H7 (cell line): ENCODE measurements at regions not wholly inside any gene's neighbourhood (a gene's known extent, or its start where the extent isn't known, plus 50 kb on each side); places are given as distances from the start of the nearest gene placed in this dataset.

ENCODE experiments used
- DNase-seq: peaks from one replicate; pipeline ENCODE4 v3.0.0; 2012
- H3K27me3 ChIP-seq: 2 replicates; pipeline ENCODE4 v1.6.0; 2011; ENCODE audit warnings: mild to moderate bottlenecking, low read length; ENCODE audit not compliant: control insufficient read depth, insufficient read depth
- H3K36me3 ChIP-seq: replicated peaks from 2 replicates; pipeline ENCODE4 v1.5.1; 2011; ENCODE audit warnings: low read length; ENCODE audit not compliant: control insufficient read depth, insufficient read depth
- H3K4me3 ChIP-seq: 2 replicates; pipeline ENCODE4 v1.5.1; 2011; ENCODE audit warnings: low read depth, mild to moderate bottlenecking, control low read depth, low read length, moderate library complexity; ENCODE audit not compliant: insufficient read depth

DNA sequence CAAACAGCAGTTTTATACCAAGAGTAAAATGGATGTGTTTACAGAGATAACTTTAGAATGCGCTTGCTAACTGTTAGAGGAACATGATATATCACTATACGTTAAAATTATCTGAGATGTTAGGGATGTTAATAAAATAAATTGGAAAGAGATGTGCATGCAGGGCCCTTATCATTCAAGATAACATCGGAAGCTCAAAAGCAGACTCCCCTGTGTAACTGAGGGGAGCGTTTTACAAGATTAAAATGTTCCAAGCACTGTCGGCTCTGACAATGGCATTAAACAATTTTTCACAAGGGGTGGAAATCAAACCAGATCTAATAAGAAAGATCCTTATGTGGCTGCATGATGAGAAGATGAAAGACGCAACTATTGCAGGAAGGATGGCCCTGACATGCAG, 53.3 kb upstream of the DCC start:
- DNase-seq: no peak
- Histone ChIP-seq H3K4me3 (no peak overlapping the region), H3K27me3 (no peaks in the 10 kb centered on the region), H3K36me3 (no peaks in the 10 kb centered on the region)

GRCh38 chr18:52287151-52287550, 52.8 kb upstream of the DCC start:
- no peaks in the 10 kb centered on the region for H3K36me3 ChIP-seq
- DNase-seq: no peak
- no peaks in the 10 kb centered on the region for H3K27me3 ChIP-seq
- H3K4me3 ChIP-seq: no peak overlapping the region

DNA sequence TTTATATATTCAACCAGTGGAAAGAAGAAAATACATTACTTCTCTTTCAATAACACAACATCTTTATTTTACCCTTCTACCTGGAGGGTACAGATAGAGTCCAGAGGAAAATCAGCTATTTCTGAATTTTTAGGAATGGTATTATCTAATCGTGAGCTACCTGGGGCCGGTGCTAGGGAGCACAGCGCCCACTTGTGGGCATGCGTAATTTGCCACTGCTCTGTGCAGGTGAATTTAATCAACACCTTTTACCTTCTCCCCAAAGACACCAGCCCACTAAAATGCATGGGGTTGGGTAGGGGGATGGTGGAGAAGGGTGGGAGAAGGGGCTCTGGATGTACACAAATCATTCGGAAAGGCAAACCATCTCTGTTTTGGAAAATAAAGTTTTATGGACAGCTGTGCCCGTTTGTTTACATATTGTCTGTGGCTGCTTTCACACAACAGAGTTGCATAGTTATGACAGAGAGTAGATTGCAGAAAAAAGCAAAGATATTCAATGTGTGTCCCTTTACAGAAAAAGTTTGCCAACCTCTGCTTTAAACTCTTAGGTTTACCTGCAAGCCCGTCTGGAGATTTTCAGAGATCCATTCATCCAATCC, 51.5 kb upstream of the DCC start:
- Histone ChIP-seq H3K27me3 (no peaks in the 10 kb centered on the region), H3K36me3 (no peaks in the 10 kb centered on the region)
- DNase-seq: peak; percentile 8

DNA sequence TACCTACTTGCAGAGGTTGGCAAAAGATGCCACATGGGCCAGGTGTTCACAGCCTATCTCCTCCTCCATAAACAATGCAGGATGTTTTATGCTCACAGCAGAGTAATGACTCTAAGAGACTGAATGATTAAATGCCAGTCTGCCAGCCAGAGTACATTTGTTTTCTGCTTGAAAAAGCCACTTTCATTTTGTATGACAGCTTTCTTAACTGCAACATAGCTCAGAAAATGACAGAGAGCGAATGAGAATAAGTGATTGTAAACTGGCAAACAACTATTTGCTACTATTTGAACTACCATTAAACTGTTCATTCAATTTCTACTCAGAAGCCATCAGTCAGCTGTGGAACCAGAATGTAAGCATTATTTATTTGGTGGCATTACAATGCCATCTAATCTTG, 50.6 kb upstream of the DCC start:
- Histone ChIP-seq H3K36me3 (no peaks in the 10 kb centered on the region), H3K4me3 (no peak overlapping the region), H3K27me3 (no peaks in the 10 kb centered on the region)
- no peak for DNase-seq

More for the DNA sequence above, 51.5 kb upstream of the DCC start:
- no peak overlapping the region for H3K4me3 ChIP-seq
